GM19452 (cell line): ENCODE measurements at regions not wholly inside any gene's neighbourhood (a gene's known extent, or its start where the extent isn't known, plus 50 kb on each side); places are given as distances from the start of the nearest gene placed in this dataset.

Source experiments
- ATAC-seq: cut with Tn5 transposase; IDR thresholded peaks from one replicate; pipeline ENCODE4 v1.9.1; 2021; ENCODE audit not compliant: unreplicated experiment

- no peak for ATAC-seq
Observed at GRCh38 chr22:23414727-23415489, 165.2 kb downstream of the IGLL1 start.

GRCh38 chr22:23411739-23412138, 168.4 kb downstream of the IGLL1 start:
- ATAC-seq = no peak

DNA sequence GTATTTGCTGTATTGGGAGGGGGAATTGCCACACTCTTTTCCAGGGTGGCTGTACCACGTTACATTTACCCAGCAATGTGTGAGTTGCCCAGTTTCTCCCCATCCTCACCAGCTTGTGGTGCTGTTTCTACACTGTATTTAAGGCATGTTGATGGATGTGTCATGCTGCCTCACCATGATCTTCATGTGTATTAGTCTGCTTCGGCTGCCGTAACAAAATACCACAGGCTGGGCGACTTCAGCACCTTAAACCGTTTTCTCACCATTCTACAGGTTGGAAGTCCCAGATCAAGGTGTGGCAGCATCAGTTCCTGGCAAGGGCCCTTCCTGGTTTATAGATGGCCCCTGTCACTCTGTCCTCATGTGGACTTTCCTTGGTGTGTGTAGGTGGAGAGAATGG, 169.7 kb downstream of the IGLL1 start:
- no peak for ATAC-seq

DNA sequence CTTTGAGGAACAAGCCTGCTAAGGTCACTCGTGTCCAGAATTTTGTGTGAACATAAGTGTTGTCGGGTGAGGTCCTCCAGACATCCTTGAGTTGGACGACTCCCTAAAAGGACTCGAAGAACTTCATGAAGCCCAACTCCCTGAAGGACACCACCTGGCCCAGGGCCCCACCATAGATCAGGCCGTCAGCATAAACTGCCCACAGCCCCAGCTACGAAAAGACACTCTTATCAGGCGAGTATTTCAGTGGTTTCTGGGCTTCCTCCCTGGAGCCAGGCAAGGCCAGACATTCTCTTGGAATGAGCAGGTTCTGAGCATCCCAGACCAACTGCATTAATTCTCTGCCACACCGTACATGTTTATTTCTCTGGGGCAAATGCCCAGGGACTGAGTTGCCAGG, 170.1 kb downstream of the IGLL1 start:
- ATAC-seq = no peak

- no peak for ATAC-seq
Observed at GRCh38 chr22:23408321-23408720, 171.8 kb downstream of the IGLL1 start.

DNA sequence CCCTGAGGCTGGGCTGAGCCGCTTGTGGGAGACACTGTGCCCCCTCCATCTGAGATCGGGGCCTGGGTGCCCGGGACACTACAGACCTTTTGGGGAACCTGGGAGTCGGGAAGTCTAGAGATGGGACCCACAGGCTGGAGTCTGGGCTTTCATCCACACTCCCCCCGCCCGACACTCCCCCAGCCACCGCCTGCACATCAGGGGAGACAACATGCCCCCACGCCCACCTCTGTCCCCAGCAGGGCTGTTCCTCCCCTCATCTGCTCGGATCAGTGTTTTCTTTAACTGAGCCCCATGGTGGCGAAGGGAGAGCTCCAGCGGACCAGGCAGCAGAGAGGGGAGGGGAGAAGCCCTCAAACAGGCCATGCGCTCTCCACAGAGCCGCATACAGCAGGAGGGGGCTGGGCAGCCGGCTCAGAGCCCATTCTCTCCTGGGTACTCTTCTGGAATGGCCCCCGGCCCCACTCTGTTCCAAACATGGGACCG, 174.7 kb downstream of the IGLL1 start:
- no peak for ATAC-seq

GRCh38 chr22:23404689-23405365, 175.3 kb downstream of the IGLL1 start:
- ATAC-seq = no peak

DNA sequence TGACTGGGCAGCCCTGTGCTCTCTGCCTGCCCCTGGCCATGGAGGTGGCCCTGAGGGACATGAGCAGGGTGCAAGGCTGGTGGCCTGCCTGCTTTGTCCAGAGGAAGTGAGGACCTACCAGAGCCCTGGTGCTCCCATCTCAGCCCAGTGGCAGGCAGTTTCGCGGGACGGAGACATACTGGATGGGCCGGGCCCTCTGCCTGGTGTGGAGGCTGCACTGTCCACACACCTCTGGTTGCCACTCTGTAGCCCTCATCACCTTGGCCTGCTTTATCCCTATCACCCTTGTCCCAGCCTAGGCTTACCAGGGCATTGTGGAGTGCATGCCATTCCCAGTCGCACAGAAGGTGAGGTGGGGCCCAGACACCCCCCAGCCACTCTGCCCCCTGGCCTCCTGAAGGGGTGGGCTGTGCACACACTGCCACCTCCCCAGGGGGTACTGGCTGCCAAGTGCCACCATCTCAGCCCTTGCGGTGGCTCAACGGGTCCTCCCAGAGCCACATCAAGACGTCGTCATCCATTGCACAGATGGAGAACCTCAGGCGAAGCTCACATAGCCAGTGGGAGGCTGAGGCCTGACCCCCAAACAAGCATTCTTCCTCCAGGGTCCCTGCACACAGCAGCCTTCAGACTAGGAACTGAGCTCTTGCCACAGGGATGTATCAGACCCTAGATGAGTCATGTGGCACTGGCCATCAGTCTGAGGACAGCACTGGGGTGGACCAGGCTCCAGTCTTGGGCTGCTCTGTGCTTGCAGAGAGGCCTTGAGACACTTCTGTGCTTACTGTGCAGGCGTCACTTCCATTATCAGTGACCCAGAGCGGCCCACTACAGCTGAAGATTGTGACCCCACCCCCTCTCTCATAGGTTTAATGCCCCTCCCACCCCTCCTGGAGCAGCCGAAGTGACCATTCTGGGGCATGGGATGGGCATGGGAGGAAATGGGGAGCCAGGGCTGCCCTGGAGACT, 176.1 kb downstream of the IGLL1 start:
- no peak for ATAC-seq

GRCh38 chr22:23403152-23403719, 176.9 kb downstream of the IGLL1 start:
- no peak for ATAC-seq

DNA sequence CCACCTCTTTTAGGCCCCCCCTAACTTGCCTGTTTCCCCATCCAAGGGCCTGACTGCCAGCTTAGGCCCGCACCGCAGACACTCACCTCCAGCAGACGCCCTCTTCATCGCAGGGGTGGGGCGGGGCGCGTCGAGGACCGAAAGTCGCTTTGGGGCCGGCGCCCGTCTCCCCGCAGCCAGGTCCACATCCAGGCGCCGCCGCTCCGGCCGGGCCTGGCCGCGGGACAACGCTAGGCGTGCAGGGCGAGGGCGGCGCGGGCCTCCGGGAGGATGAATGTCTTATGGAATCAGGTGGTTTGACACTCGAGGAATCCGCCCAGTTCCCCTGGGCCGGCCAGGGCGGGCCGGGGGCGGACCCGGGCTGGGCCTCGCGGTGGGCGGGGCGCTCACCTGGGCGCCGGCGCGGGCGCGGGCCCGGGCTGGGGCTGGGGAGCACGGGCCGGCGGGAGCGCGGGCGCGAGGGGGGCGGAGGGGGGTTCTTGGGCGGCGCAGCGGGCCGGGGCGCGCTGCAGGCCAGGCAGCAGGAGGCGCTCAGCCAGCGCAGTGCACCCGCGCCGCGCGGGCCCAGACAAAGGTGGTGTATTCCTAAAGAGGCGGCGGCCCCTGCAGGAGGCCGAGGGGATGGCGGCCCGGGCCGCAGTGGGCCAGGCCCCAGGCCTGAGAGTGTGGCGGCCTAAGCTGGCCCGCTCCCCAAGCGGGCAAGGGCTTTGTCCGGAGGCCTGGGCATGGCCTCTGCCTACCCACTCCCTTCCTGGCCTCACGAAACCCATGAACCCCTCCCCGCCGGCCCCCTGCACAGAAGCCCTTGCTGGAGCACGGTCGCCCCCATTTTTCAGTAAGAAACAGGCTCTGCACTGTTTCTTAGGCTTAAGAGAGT, 177.6 kb downstream of the IGLL1 start:
- ATAC-seq = no peak

GRCh38 chr22:23401910-23402274, 178.2 kb downstream of the IGLL1 start:
- no peak for ATAC-seq

DNA sequence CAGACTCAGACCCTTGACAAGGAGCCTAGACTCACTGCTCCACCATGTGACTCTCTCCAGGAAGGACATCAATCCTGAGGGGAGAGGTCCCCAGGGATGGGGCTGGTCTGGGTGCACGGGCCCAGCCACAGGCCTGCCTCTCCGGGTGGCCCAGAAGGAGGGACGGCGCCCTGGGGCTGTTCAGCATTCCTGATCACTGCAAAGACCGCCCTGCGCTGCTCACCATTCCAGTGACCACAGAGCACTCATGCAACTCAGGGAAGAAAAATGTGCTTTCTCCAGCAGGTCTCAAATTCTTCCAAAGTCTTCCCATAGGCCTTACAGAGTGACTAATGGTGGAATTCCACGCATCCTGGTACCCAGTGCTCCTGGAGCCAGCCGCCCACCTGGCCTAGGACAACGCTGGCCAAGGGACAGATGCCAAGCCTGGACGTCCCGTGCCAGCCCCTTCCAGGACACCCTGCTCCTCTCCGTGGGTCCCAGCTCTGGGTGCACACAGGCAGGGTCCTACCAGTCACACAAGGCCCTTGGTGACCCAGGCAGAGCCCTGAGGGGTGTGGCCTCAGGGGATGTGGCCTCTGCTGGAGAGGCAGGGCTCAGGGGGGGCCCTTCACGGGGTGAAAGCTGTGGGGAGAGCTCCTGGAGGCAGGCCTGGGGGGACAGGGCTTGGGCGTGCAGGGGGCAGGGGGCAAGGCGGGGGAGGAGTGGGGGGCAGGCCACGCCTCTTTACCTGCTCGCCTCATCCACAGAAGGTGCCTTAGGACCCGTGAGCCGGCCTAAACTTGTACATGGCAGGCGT, 178.8 kb downstream of the IGLL1 start:
- ATAC-seq = no peak

DNA sequence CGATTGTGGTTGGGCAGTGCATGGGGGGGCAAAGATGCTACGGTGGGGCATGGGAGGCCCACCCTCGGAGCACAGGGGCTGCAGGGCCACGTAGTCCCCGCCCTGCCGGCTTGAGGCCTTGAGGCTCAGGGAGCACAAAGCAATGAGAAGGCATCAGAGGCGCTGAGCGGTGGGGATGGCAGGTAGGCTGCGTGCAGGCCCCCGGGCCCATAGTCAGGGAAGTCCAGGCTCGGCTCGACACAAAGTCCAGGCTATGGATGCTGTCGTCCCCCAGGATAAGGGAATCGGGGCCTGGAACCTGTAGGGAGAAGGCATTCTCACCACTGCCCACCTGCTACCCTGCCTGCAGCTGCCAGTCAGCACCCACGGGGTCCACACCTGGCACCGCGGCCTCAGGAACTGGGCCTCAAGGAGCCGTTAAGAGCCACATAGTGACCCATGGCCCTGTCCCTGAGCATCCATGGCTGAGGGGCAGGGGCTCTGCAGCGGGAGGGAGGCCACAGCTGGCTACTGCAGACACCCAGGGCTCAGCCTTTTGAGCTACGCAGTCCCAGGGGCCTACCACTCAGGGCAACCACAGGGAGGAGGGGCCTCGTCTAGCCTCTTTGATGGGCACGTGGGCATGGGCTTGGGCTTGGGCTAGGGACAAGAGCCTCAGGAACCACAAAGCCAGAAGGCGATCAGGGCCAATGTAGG, 179.7 kb downstream of the IGLL1 start:
- no peak for ATAC-seq

GRCh38 chr22:23399367-23400285, 180.5 kb downstream of the IGLL1 start:
- no peak for ATAC-seq

- no peak for ATAC-seq
Observed at GRCh38 chr22:23398701-23399366, 181.3 kb downstream of the IGLL1 start.

DNA sequence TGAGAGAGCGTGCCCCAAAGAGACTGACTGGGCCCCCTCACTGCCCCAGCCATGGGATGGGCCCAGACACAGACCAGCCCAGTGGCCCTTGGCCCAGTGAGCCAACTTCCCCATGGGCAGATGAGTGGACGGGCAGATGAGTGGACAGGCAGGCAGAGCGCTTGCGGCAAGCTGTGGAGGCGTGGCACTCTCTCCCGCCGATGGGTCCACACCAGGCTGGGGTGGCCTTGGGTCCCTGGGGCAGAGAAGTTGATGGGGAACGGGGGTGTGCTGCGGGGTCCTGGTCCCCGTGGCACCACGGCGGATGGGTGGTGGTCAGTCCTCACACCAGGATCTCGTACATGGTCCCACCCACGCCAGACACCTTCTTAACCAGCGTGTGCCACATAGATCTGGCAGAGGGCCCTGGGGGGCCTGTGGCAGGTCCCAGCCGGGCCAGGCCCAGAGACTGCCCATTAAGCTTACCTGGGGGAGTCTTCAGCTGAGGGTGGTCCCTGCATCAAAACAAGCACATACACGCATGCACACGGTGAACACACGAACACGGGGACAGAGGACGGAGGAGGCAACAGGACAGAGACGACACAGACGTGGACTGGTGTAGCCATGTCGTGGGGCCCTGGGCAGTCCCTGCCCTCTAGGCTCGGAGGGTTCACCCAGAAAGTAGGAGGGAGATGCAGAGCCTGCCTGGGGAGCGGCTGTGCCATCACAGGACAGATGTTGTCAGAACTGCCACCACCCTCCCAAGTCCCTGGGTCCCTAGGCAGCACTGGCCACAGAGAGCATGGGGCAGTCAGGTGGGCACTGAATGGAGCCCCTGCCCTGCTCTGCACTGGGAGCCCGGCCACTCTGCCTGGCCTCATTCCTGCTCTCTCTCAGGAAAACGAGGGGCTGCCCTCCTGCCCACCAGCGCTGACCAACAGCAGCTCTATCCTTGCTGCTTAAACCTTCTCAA, 182.2 kb downstream of the IGLL1 start:
- no peak for ATAC-seq
